ENCODE measurements at regions not wholly inside any gene's neighbourhood (a gene's known extent, or its start where the extent isn't known, plus 50 kb on each side); places are given as distances from the start of the nearest gene placed in this dataset.

DNA sequence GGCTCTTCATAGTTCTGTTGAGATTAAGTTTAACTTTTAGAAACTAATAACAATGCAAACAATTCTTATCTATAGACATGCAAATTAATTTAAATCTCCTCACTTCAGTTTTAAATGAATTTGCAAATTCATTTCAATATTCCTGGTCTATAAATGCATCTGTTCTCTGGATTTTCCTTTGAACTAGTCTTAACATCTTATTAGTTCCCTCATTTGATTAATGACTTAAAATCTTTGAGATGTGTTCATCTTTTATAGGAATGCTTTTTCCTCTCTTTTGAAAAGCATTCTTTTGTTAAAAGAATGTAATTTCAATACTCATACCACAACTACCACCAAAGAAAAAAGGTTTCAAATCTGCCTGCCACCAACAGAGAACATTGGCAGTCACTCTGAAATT is 169.4 kb downstream of the RASEF start:
- intact Hi-C loops (cut with micrococcal nuclease): no loop called here
- no peaks in the 10 kb centered on the region for H4K20me1 ChIP-seq (ENCODE audit: insufficient read depth)
- no peaks in the 10 kb centered on the region for H3K27me3 ChIP-seq (ENCODE audit: insufficient read depth, low read length)
- DNase-seq (ENCODE audit: low read depth, low spot score): no peak
- H3K79me2 ChIP-seq (ENCODE audit: insufficient read depth, low read length): no peaks in the 10 kb centered on the region
- ATAC-seq: no peak
- H3K9me2 ChIP-seq (ENCODE audit: insufficient read depth): no peaks in the 10 kb centered on the region
- H3K9ac ChIP-seq (ENCODE audit: low read length): no peak overlapping the region
- TF ChIP-seq YY1 (IDR thresholded peaks at IDR 0.05; ENCODE audit: extremely low read depth, insufficient replicate concordance, low read depth, low read length): no peak
- TF ChIP-seq JUND (IDR thresholded peaks at IDR 0.05): no peak
- no peak for TF ChIP-seq TCF7L2 (IDR thresholded peaks at IDR 0.05; ENCODE audit: borderline replicate concordance, extremely low read depth, insufficient read depth, insufficient read length)
- TF ChIP-seq CBX3 (IDR thresholded peaks at IDR 0.05; ENCODE audit: low read depth): no peak
- no peak for TF ChIP-seq FOSL1 (IDR thresholded peaks at IDR 0.05; ENCODE audit: low read depth)
- no peak for TF ChIP-seq SIN3A (IDR thresholded peaks at IDR 0.05; ENCODE audit: low read depth)
- no peak for TF ChIP-seq ZFX (IDR thresholded peaks at IDR 0.05)
- TF ChIP-seq ELF1 (IDR thresholded peaks at IDR 0.05; ENCODE audit: borderline replicate concordance, low read depth): no peak
- no peak for TF ChIP-seq EGR1 (IDR thresholded peaks at IDR 0.05; ENCODE audit: low read depth)
- TF ChIP-seq EZH2 (IDR thresholded peaks at IDR 0.05): no peak
- TF ChIP-seq, protein P1, sequence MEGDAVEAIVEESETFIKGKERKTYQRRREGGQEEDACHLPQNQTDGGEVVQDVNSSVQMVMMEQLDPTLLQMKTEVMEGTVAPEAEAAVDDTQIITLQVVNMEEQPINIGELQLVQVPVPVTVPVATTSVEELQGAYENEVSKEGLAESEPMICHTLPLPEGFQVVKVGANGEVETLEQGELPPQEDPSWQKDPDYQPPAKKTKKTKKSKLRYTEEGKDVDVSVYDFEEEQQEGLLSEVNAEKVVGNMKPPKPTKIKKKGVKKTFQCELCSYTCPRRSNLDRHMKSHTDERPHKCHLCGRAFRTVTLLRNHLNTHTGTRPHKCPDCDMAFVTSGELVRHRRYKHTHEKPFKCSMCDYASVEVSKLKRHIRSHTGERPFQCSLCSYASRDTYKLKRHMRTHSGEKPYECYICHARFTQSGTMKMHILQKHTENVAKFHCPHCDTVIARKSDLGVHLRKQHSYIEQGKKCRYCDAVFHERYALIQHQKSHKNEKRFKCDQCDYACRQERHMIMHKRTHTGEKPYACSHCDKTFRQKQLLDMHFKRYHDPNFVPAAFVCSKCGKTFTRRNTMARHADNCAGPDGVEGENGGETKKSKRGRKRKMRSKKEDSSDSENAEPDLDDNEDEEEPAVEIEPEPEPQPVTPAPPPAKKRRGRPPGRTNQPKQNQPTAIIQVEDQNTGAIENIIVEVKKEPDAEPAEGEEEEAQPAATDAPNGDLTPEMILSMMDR (IDR thresholded peaks at IDR 0.05 in 2 of 3, conservative IDR thresholded peaks at IDR 0.05 in 1 of 3; ENCODE audit: borderline replicate concordance in 1 of 3, insufficient read depth in 1 of 3, low read depth in 2 of 3, low read length in 2 of 3): no peak
- no peak for TF ChIP-seq EZH2phosphoT487 (IDR thresholded peaks at IDR 0.05; ENCODE audit: borderline replicate concordance)
- ChIA-PET POLR2A (no interaction called here), CTCF (no interaction called here), RAD21 (ENCODE audit: low non-redundant PET in 1 of 2, low total read pairs in 2 of 2, uncharacterized antibody in 2 of 2, unreplicated experiment in 2 of 2) (no interaction called here)
- no peak overlapping the region for H3K4me3 ChIP-seq (replicated peaks in 1 of 2; ENCODE audit: low read depth in 1 of 2, low read length in 2 of 2)
- no peak overlapping the region for H3K4me2 ChIP-seq (ENCODE audit: low read length)
- H3K27ac ChIP-seq (ENCODE audit: low read depth, low read length): no peak overlapping the region
- no peak overlapping the region for H2AFZ ChIP-seq (ENCODE audit: low read depth, low read length, poor library complexity, severe bottlenecking)
- no peaks in the 10 kb centered on the region for H3K4me1 ChIP-seq (ENCODE audit: control insufficient read depth in 1 of 2, insufficient read depth in 2 of 2, low read length in 2 of 2)
- H3K36me3 ChIP-seq (ENCODE audit: control insufficient read depth in 1 of 2, insufficient read depth in 2 of 2, low read length in 2 of 2): no peaks in the 10 kb centered on the region
- BruUV-seq (replicated peaks): no TSS peak
- no peaks in the 10 kb centered on the region for H3K9me3 ChIP-seq (ENCODE audit: control insufficient read depth in 1 of 2, insufficient read depth in 1 of 2, low read depth in 1 of 2, low read length in 2 of 2)
